AG04449 (cell line): ENCODE measurements at regions not wholly inside any gene's neighbourhood (a gene's known extent, or its start where the extent isn't known, plus 50 kb on each side); places are given as distances from the start of the nearest gene placed in this dataset.
A peak's percentile ranks its signal among the peaks of the same experiment; 100 is the strongest.
"Not testable (repeated sequence)": the region's sequence is repeated elsewhere in the genome, so short reads cannot be mapped to it uniquely, and the experiment has no call there.

Experiments used
- CTCF ChIA-PET: fragments of 350-600 bp; formaldehyde crosslinking; extraction: SDS; loops from one replicate; lab custom pipeline; 2021; ENCODE audit warnings: antibody characterized with exemption; lab: Yijun Ruan, JAX
- POLR2A ChIA-PET: fragments of 400-600, 350-600 bp; formaldehyde crosslinking; extraction: SDS; loops from one replicate; lab custom pipeline; 2020; ENCODE audit warnings: antibody characterized with exemption, inconsistent platforms; lab: Yijun Ruan, JAX
- DNase-seq: peaks from one replicate; pipeline ENCODE4 v3.0.0-alpha.2; 2010; ENCODE audit warnings: low read depth, low spot score
- H3K4me3 ChIP-seq: 2 replicates; pipeline ENCODE4 v1.5.1; 2011; ENCODE audit warnings: low read depth, mild to moderate bottlenecking, control low read depth, low read length
- TF ChIP-seq, protein P1 (sequence below): IDR thresholded peaks from one replicate; pipeline ENCODE4 v1.5.1; 2011; ENCODE audit warnings: mild to moderate bottlenecking, moderate library complexity, low read length, control low read depth, inconsistent platforms; ENCODE audit not compliant: insufficient read depth; ENCODE audit errors: missing control alignments

DNA sequence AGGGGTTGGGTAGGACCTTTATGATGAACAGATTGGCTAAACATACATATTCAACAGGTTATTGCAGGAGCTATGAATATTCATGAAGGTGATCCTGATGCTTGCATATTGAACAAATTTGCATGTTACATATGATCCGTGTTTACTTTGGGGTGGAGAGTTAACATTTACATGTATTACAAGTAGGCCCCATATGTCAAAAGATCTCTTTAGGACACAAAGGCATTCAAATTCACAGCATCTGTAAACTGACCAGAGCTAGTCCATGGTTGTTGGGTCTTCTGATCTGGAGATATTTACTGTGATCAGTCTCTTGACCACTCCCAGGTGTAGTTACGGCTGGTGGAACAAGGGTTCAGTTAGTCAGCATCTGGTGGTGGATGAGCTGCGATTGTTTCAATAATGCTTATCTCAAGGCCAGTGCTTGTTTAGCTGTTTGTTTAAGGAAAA, 80.4 kb downstream of the PMAIP1 start:
- CTCF ChIA-PET = interaction anchor here (0.8 to 2.7 kb wide), 5 partner anchors 9 to 569 kb away, joined by 3 to 11 read pairs (median 4); no protein-coding TSS in a partner anchor
- POLR2A ChIA-PET = no interaction called here
- no peak for DNase-seq
- H3K4me3 ChIP-seq = no peak overlapping the region
- TF ChIP-seq, protein P1, sequence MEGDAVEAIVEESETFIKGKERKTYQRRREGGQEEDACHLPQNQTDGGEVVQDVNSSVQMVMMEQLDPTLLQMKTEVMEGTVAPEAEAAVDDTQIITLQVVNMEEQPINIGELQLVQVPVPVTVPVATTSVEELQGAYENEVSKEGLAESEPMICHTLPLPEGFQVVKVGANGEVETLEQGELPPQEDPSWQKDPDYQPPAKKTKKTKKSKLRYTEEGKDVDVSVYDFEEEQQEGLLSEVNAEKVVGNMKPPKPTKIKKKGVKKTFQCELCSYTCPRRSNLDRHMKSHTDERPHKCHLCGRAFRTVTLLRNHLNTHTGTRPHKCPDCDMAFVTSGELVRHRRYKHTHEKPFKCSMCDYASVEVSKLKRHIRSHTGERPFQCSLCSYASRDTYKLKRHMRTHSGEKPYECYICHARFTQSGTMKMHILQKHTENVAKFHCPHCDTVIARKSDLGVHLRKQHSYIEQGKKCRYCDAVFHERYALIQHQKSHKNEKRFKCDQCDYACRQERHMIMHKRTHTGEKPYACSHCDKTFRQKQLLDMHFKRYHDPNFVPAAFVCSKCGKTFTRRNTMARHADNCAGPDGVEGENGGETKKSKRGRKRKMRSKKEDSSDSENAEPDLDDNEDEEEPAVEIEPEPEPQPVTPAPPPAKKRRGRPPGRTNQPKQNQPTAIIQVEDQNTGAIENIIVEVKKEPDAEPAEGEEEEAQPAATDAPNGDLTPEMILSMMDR = no peak

DNA sequence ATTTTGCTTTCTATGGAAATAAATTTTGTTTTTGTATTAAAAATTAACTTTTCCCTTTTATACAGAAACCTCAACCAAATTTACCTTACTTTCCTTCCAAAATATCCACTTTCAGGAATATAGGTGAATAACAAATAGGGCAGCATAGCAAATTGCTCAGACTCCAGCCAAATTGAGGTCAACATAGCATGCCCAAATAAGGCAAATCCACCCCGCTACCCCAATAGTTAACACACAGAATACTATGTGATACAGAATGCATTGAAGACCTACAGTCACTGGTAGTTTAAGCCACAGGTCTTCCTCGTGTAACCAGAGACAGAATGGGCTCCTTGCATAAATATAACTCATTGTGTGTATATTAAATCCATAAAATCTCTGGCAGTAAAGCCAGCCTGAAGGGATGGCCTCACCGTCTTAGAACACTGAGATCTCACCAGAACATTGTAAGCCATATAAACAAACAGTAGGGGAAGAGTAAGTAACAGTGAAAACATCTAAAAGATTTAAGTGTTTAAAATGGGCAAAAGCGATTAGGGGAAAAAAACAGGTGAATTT, 72.2 kb downstream of the PMAIP1 start:
- CTCF ChIA-PET = interaction anchor here (1.2 kb wide), 1 partner anchor 8 kb away, joined by 4 read pairs; no protein-coding TSS in a partner anchor

DNA sequence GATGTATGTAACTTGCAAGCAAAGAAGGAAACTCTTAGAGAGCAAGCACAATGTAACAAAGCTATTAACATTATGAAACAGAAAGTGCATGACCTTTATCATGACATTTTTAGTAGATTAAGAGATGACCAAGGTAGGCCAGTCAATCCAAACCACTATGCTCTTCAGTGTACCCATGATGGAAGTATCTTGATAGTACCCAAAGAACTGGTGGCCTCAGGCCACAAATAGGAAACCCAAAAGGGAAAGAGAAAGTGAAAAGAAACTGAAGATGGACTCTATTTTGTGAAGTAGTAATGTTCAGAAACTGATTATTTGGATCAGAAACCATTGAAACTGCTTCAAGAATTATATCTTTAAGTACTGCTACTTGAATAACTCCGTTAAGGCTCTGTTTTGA, 71.3 kb downstream of the PMAIP1 start:
- CTCF ChIA-PET = interaction anchor here (1.2 kb wide), 1 partner anchor 9 kb away, joined by 4 read pairs; no protein-coding TSS in a partner anchor
- not testable (repeated sequence) for DNase-seq

More for the DNA sequence above, 72.2 kb downstream of the PMAIP1 start:
- POLR2A ChIA-PET = no interaction called here
- no peak for DNase-seq
- TF ChIP-seq, protein P1 = no peak
- no peak overlapping the region for H3K4me3 ChIP-seq

DNA sequence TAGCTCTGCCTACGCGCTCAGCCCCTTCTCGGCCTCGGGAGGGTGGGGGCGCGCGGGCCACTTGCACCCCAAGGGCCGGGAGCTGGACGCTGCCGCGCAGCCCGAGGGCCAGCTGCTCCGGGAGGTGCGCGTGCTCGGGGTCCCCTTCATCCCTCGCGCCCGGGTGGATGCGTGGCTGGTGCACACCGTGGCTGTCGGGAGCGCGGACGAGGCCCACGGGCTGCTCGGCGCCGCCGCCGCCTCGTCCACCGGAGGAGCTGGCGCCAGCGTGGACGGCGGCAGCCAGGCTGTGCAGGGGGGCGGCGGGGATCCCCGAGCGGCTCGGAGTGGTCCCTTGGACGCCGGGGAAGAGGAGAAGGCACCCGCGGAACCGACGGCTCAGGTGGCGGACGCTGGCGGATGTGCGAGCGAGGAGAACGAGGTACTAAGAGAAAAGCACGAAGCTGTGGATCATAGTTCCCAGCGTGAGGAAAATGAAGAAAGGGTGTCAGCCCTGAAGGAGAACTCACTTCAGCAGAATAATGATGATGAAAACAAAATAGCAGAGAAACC, 69.8 kb downstream of the PMAIP1 start:
- POLR2A ChIA-PET, DNase-seq: not testable (repeated sequence)
- CTCF ChIA-PET = interaction anchor here (1.2 kb wide), 1 partner anchor 19 kb away, joined by 6 read pairs; no protein-coding TSS in a partner anchor
- H3K4me3 ChIP-seq = peak overlapping the region; percentile 15; the same call in 1 of the 2 replicates

More for the DNA sequence above, 71.3 kb downstream of the PMAIP1 start:
- POLR2A ChIA-PET, H3K4me3 ChIP-seq: not testable (repeated sequence)

DNA sequence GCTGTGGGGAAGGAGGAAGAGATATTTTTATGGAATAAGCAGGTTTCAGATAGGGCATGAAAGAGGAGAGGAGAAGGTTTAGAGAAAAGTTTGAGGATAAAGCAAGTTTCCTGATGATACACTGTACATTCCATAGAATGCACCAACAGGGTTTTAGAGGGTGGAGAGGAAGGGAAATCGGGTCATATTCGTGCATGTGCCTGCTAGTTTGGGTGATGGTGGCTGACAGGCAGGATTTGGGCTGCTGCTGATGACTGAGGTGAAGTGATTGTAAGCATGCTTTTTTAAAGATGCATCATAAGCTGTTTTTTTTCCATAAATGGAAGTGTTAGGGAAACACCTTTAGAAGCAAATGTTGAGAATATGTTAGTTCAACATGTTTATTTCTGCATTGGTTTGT, 68.8 kb downstream of the PMAIP1 start:
- POLR2A ChIA-PET = no interaction called here
- DNase-seq = no peak
- CTCF ChIA-PET = interaction anchor here (1.0 to 1.2 kb wide), 2 partner anchors 19 to 27 kb away, joined by 3 to 6 read pairs; no protein-coding TSS in a partner anchor
- no peak overlapping the region for H3K4me3 ChIP-seq
- TF ChIP-seq, protein P1 = no peak

DNA sequence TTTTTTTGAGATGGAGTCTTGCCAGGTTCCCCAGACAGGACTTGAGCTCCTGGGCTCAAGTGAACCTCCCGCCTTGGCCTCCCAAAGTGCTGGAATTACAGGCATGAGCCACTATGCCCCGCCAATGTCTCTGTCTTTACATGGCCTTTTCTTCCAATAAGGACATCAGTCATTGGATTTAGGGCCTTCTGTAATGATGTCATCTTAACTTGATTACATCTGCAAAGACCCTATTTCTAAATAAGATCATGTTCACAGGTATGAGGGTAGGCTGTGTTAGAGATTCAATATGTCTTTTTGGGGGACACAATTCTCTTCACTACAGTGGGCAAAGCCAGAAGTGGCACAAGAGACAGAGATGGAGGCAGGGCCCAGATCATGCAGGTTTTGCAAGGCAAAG, 68.1 kb downstream of the PMAIP1 start:
- no peak overlapping the region for H3K4me3 ChIP-seq
- CTCF ChIA-PET = no interaction called here
- no peak for DNase-seq
- TF ChIP-seq, protein P1 = no peak
- POLR2A ChIA-PET = no interaction called here

DNA sequence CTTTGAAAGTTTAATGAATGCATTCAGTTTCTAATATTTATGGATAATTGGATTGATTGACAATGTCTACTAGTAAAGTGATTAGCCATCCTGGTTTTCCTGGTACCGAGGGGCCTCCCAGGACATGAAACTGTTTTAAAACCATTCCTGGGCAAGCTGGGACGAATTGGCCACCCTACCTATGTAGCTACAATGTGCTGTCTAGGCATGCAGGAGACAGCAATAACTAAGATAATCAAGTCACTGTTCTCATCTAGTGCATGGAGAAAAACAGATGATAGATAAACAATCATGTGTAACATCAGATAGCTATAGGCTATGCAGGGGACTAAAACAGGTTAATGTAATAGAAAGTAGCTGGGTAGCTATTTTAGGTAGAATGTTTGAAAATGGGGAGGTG, 67.1 kb downstream of the PMAIP1 start:
- POLR2A ChIA-PET = no interaction called here
- no peak overlapping the region for H3K4me3 ChIP-seq
- TF ChIP-seq, protein P1 = no peak
- CTCF ChIA-PET = interaction anchor here (0.8 to 1.3 kb wide), 2 partner anchors 22 to 28 kb away, joined by 3 read pairs; no protein-coding TSS in a partner anchor
- no peak for DNase-seq
